B cell (primary cell): ENCODE measurements at regions not wholly inside any gene's neighbourhood (a gene's known extent, or its start where the extent isn't known, plus 50 kb on each side); places are given as distances from the start of the nearest gene placed in this dataset.

Experiments used
- ATAC-seq: fragments of 200-7000 bp; cut with Tn5 transposase; one replicate; pipeline ENCODE4 v1.10.0; 2021; ENCODE audit warnings: low read depth, mild to moderate bottlenecking, moderate number of reproducible peaks, moderate library complexity
- CTCF ChIA-PET: fragments of 350-600 bp; sonication (Branson Sonifier 250); formaldehyde crosslinking; loops from one replicate; lab custom pipeline; 2021; ENCODE audit warnings: antibody characterized with exemption, inconsistent platforms; lab: Charles Lee
- POLR2A ChIA-PET: fragments of 350-600 bp; sonication (Branson Sonifier 250); formaldehyde crosslinking; loops from one replicate; lab custom pipeline; 2021; ENCODE audit warnings: antibody characterized with exemption; lab: Charles Lee
- DNase-seq: peaks from one replicate; pipeline ENCODE4 v3.0.0; 2013
- H2AFZ ChIP-seq: 2 replicates; pipeline ENCODE4 v1.6.1; 2012; ENCODE audit warnings: mild to moderate bottlenecking, low read depth, low read length; ENCODE audit not compliant: insufficient read depth, poor library complexity, severe bottlenecking
- H3K27ac ChIP-seq, 2 donors: 1 replicate in 1 of 2; 2 replicates in 1 of 2; pipeline ENCODE4 v1.5.1; 2012 to 2013; ENCODE audit warnings: low read length in 2 of 2, mild to moderate bottlenecking in 2 of 2, moderate library complexity in 1 of 2
- H3K27me3 ChIP-seq, 4 experiments: fragments of 200-600 bp in 1 of 4; sonication (generic) in 1 of 4; replicated peaks in 1 of 4; 1 replicate in 2 of 4; 2 replicates in 2 of 4; pipeline versions ENCODE4 v1.6.1 to v1.7.0; 2013 to 2016; ENCODE audit warnings: low read length in 3 of 4, mild to moderate bottlenecking in 2 of 4, mixed read lengths in 1 of 4, moderate library complexity in 1 of 4; ENCODE audit not compliant: insufficient read depth in 4 of 4, control insufficient read depth in 3 of 4; ENCODE audit errors: control extremely low read depth in 1 of 4
- H3K36me3 ChIP-seq, 2 experiments: replicated peaks in 1 of 2; 1 replicate in 1 of 2; 2 replicates in 1 of 2; pipeline versions ENCODE4 v1.6.1 to v1.7.1; 2013; ENCODE audit warnings: low read length in 1 of 2; ENCODE audit not compliant: insufficient read depth in 2 of 2, control insufficient read depth in 1 of 2; ENCODE audit errors: control extremely low read depth in 1 of 2, extremely low read depth in 1 of 2
- H3K4me1 ChIP-seq, 2 donors: fragments of 200-600 bp in 1 of 2; sonication (generic) in 1 of 2; 1 replicate in 1 of 2; 2 replicates in 1 of 2; pipeline versions ENCODE4 v1.5.1 to v1.6.1; 2013 to 2017; ENCODE audit warnings: low read length in 2 of 2; ENCODE audit not compliant: control insufficient read depth in 2 of 2, insufficient read depth in 2 of 2
- H3K4me2 ChIP-seq: replicated peaks from 2 replicates; pipeline ENCODE3; 2012; ENCODE audit warnings: mild to moderate bottlenecking, low read depth, low read length; ENCODE audit not compliant: poor library complexity, severe bottlenecking
- H3K4me3 ChIP-seq, 5 experiments: fragments of 200-600 bp in 1 of 5; sonication (generic) in 1 of 5; 1 replicate in 3 of 5; 2 replicates in 2 of 5; pipeline versions ENCODE4 v1.5.1 to v1.7.0; 2011 to 2016; ENCODE audit warnings: low read length in 4 of 5, mild to moderate bottlenecking in 4 of 5, low read depth in 2 of 5, control low read depth in 1 of 5, moderate library complexity in 1 of 5; ENCODE audit not compliant: insufficient read depth in 1 of 5; ENCODE audit errors: control extremely low read depth in 1 of 5, extremely low read depth in 1 of 5
- H3K79me2 ChIP-seq: fragments of 200-600 bp; sonication (generic); one replicate; pipeline ENCODE4 v1.6.0; 2016; ENCODE audit warnings: low read length; ENCODE audit not compliant: control insufficient read depth, insufficient read depth
- H3K9ac ChIP-seq: fragments of 200-600 bp; sonication (generic); 2 replicates; pipeline ENCODE4 v1.6.1; 2017; ENCODE audit warnings: mild to moderate bottlenecking, low read length, moderate library complexity
- H3K9me3 ChIP-seq, 3 donors: one replicate each; pipeline versions ENCODE4 v1.6.1 to v1.7.1; 2013; ENCODE audit warnings: low read length in 2 of 3; ENCODE audit not compliant: control insufficient read depth in 2 of 3, insufficient read depth in 1 of 3; ENCODE audit errors: control extremely low read depth in 1 of 3
- H4K20me1 ChIP-seq: 2 replicates; pipeline ENCODE4 v1.6.0; 2012; ENCODE audit warnings: mild to moderate bottlenecking, low read length; ENCODE audit not compliant: insufficient read depth, control insufficient read depth, poor library complexity, severe bottlenecking
- H3K27ac Mint-ChIP-seq: one replicate; pipeline ENCODE4 v1.8.0; 2021; ENCODE audit warnings: mixed read lengths
- H3K27me3 Mint-ChIP-seq: one replicate; pipeline ENCODE4 v1.8.0; 2021; ENCODE audit warnings: mixed read lengths
- H3K4me1 Mint-ChIP-seq: one replicate; pipeline ENCODE4 v1.8.0; 2021; ENCODE audit warnings: mixed read lengths
- H3K4me3 Mint-ChIP-seq: one replicate; pipeline ENCODE4 v1.8.0; 2021; ENCODE audit warnings: mixed read lengths
- H3K9me3 Mint-ChIP-seq: one replicate; pipeline ENCODE4 v1.8.0; 2022; ENCODE audit warnings: mixed read lengths; ENCODE audit not compliant: insufficient read depth
- CTCF ChIP-seq: fragments of 200-600 bp; IDR thresholded peaks from one replicate; pipeline ENCODE4 v1.8.0; 2022; ENCODE audit warnings: antibody characterized with exemption, mild to moderate bottlenecking
- EZH2 ChIP-seq: IDR thresholded peaks from 2 replicates; pipeline ENCODE4 v1.6.1; 2012; ENCODE audit warnings: borderline replicate concordance, low read depth, mild to moderate bottlenecking, moderate library complexity, low read length; ENCODE audit not compliant: insufficient read depth, poor library complexity, severe bottlenecking
- whole genome bisulfite sequencing: methylation state at CpG from one replicate; pipeline ENCODE4 v1.1.5; 2013; ENCODE audit warnings: missing lambda C conversion rate; ENCODE audit not compliant: insufficient coverage; 5-methylcytosine and 5-hydroxymethylcytosine counted together
- intact Hi-C: fragments of 100-400 bp; cut with micrococcal nuclease; formaldehyde crosslinking; loops from one replicate; pipeline ENCODE4 v1.10.0; 2022

- Mint-ChIP-seq H3K27me3 (peaks cover 10% of the 10 kb centered on the region), H3K27ac (no peak overlapping the region), H3K4me1 (no peaks in the 10 kb centered on the region), H3K4me3 (no peak overlapping the region), H3K9me3 (no peaks in the 10 kb centered on the region)
- ChIA-PET POLR2A (no interaction called here), CTCF (no interaction called here)
- Histone ChIP-seq H3K27ac (no peak overlapping the region), H3K4me3 (no peak overlapping the region), H3K27me3 (no peaks in the 10 kb centered on the region), H3K9ac (no peak overlapping the region), H4K20me1 (no peaks in the 10 kb centered on the region), H3K4me1 (no peaks in the 10 kb centered on the region), H3K79me2 (no peaks in the 10 kb centered on the region), H3K36me3 (no peaks in the 10 kb centered on the region), H3K4me2 (no peak overlapping the region), H3K9me3 (no peaks in the 10 kb centered on the region), H2AFZ (no peak overlapping the region)
- no peak for TF ChIP-seq EZH2
- TF ChIP-seq CTCF = no peak
- no peak for ATAC-seq
- DNase-seq = no peak
- intact Hi-C loops = no loop called here
Observed at GRCh38 chr14:30427846-30428245, 131.1 kb upstream of the G2E3 start.

GRCh38 chr14:30431552-30431951 lies 127.4 kb upstream of the G2E3 start:
- no peak for ATAC-seq
- Histone ChIP-seq H3K79me2 (no peaks in the 10 kb centered on the region), H3K36me3 (no peaks in the 10 kb centered on the region), H4K20me1 (no peaks in the 10 kb centered on the region), H3K4me2 (no peak overlapping the region), H3K4me3 (no peak overlapping the region), H3K9me3 (no peaks in the 10 kb centered on the region), H3K9ac (no peak overlapping the region), H3K27me3 (no peaks in the 10 kb centered on the region), H3K27ac (no peak overlapping the region), H2AFZ (no peak overlapping the region), H3K4me1 (no peaks in the 10 kb centered on the region)
- no peaks in the 10 kb centered on the region for H3K4me1 Mint-ChIP-seq
- no peak for DNase-seq
- H3K4me3 Mint-ChIP-seq = no peak overlapping the region
- H3K27me3 Mint-ChIP-seq = peaks cover 4% of the 10 kb centered on the region
- no peaks in the 10 kb centered on the region for H3K9me3 Mint-ChIP-seq
- CTCF ChIA-PET = no interaction called here
- no peak overlapping the region for H3K27ac Mint-ChIP-seq
- no CpG with 5 or more reads among the region's 1 CpG for WGBS
- intact Hi-C loops = no loop called here
- no peak for TF ChIP-seq EZH2
- TF ChIP-seq CTCF = no peak
- POLR2A ChIA-PET = no interaction called here
